HG02571 (cell line): ENCODE measurements at regions not wholly inside any gene's neighbourhood (a gene's known extent, or its start where the extent isn't known, plus 50 kb on each side); places are given as distances from the start of the nearest gene placed in this dataset.
A peak's percentile ranks its signal among the peaks of the same experiment; 100 is the strongest.

Experiments
- ATAC-seq: cut with Tn5 transposase; IDR thresholded peaks from one replicate; pipeline ENCODE4 v1.9.1; 2021; ENCODE audit warnings: mild to moderate bottlenecking, moderate library complexity; ENCODE audit not compliant: unreplicated experiment

- ATAC-seq, result no peak
These were observed 392.2 kb upstream of the MARCKS start for GRCh38 chr6:113464960-113465359.

DNA sequence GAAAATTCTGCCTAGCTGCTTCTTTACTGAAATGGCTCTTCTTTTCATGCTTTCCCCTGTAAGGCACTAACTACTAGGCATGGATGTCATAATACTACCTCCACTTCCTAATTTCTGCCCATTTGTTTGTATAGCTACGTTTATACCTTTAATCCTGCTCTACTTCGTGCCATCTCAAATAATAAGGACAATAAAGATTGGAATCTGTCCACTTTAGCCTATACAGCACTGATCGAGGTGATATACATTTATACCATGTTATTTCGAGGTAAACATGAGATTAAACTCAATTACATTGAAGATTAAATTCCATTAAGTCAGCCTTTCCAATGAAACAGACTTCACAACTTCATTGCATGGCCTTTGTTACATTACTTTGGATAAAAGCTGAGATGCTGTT lies 390.6 kb upstream of the MARCKS start:
- ATAC-seq, result no peak

- ATAC-seq, result no peak
These were observed 381.8 kb upstream of the MARCKS start for GRCh38 chr6:113475392-113475791.

- no peak for ATAC-seq
These were observed 380.0 kb upstream of the MARCKS start for GRCh38 chr6:113476937-113477839.

GRCh38 chr6:113480616-113481015 lies 376.5 kb upstream of the MARCKS start:
- ATAC-seq, result no peak

GRCh38 chr6:113481458-113481857 lies 375.7 kb upstream of the MARCKS start:
- ATAC-seq, result no peak

DNA sequence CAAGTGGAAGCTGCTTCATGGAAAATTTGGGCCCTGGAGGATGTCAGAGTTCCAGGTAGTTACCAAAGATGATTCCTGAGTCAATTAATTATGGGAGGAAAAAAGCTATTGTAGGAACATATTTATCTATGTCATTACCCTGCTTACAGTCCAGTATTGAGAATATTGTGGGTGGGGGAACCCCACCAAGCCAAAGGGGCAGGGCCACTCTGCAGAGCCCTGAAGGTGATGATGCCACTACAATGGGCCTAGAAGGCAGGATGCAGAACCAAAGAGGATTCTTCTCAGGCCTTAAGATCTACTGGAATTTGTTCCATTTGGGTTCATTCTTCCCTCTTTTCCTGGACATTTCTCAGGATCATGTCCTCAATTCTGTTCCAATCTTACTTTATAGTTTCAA lies 375.2 kb upstream of the MARCKS start:
- ATAC-seq, result peak; percentile 63

- ATAC-seq, result no peak
These were observed 374.4 kb upstream of the MARCKS start for GRCh38 chr6:113482771-113483170.

DNA sequence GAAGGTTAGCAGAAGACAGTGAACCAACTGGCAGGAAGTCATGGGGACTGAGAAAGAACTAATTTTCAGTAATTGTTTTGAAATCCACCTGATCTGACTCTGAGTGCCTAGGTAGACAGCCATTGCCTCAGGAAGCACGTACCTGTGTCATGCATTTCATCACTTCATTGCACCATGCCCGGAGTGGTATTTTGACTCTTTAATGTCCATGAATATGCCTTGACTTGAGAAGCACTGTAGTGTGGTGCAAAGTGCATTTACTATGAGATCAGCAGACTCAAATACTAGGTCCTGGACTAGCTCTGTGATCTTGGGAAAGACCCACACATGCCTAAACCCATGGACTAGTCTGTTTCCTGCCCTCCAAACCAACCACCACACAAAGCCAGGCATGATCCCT lies 370.9 kb upstream of the MARCKS start:
- ATAC-seq, result no peak

DNA sequence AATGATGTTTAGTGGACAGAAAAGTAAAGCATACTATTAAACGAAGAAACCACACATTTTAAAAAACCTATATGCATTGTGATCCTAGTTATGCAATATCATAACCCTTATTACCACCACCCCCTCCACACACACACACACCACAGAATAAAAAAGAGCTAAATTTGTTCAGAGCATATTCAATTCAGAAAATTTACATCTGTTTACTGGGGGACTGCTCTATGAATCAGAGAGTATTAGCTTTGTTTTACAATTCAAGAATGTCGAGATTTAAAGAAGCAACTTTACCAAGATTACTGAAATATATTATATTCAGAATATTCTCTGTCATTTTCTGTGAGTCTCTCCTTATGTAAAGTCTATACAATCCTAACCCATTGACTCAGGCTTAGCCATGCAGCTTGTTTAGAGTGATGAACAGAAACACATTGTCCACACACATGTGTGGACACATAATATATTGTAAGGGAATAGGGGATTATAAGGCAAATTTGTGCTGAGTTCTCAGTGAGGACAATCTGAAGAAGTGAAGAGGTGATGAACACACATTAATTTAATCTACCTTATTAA lies 369.6 kb upstream of the MARCKS start:
- no peak for ATAC-seq

GRCh38 chr6:113488061-113488460 lies 369.1 kb upstream of the MARCKS start:
- no peak for ATAC-seq

DNA sequence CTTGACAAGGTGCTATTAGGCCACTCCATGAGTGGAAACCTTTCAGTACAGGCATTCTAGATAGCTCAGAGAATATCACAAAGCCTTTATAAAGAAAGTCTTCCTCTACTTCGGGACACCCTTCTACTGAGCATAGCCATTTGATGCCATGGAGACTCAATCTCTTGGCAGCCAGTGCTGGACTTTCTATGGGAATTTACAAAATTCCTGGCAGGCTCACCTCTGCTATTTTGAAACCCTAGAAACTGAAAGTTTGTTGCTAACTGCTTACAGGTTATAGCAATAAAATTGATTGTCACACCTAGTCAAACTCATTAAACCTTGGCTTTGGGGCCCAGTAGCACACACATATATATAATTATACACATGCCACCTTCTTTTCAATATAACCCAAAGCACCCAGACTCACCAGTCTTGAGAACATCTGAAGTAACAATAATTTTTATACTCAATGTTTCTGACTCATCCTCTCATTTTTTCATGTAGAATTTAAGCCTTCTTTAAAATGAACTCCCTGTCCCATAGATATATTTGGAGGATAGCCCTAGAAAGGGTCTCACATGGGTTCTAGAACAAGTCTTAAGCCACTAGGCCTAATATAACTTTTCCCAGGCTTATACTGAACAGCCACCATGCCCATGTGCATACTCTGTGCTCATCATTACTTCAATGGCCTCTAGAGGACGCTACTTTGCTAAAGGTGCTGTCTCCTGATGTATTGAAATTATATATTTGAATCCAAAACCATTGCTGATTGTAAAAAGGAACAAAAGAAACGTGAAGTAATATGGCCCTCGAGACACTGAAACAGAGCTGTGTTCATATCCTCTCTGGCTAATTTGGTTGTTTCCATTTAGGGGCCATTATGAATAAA lies 368.1 kb upstream of the MARCKS start:
- no peak for ATAC-seq

DNA sequence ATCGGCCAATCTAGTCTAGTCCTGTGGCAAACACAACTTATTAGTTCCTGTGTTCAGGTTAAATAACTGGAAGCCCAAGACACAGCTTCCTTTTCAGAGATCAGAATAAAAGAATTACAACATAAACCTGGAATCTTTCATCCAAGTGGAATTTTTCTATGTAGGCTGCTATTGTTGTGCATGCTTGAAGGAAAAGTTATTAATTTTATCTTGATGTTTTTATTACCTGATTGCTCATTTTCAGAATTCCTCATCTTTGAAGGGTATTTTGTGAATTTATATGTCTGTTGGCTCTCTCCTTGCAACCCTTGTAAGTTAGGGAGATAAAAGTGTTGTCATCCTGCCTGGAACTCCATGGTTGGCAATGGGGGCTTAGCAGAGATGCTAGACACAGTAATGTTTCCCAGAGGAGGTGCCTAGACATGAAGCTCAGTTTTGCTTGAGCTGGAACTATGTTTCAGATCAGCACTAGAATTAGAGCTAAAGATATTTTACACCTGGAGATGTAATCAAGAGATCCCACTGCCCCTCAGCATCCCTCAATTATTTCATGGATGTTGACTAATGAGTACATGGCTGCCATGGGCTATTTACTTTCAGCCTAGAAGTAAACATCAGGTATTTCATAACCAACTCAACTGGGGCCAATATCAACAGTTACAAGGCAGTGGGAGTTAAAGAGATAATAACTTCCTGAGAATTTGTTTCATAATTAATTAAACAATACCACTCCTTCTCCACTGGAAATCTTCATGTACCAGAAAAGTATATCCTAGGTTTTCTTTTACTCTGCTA lies 367.0 kb upstream of the MARCKS start:
- no peak for ATAC-seq

DNA sequence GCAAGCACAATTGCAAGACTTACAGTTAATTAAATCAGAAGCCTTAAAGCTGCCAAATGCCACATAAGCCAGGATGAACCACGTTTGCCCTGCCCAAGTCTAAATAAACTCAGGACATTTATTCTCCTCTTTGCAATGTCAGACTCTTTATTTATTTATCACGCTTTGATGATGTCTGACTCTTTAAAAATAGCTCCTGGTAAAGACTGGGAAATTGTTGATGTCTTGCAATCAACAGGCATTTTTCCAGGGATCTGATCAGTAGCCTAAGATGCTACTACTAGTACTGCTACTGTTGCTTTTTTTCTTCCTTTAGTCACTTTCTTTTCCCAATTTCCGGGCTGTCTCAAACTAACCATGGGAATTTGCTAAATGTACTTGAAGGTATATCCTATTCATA lies 365.8 kb upstream of the MARCKS start:
- no peak for ATAC-seq

GRCh38 chr6:113493991-113494390 lies 363.2 kb upstream of the MARCKS start:
- no peak for ATAC-seq

DNA sequence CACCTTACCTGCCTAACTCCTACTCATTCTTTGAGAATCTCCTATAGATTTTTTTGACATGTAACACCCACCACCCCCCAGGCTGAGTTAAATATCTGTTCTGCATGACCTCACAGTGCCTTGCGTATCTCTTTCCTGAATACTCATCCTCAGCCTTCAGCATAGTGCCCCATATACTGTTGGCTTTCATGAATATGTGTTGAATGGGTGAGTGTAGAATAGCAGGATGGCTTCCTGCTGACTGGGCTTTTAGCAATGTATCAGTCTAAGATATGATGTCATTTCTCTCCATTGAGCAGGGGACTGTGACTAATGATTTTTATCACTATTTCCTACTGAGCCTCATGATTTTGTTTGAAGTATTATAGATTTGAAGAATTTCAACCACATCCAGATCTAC lies 361.6 kb upstream of the MARCKS start:
- no peak for ATAC-seq

DNA sequence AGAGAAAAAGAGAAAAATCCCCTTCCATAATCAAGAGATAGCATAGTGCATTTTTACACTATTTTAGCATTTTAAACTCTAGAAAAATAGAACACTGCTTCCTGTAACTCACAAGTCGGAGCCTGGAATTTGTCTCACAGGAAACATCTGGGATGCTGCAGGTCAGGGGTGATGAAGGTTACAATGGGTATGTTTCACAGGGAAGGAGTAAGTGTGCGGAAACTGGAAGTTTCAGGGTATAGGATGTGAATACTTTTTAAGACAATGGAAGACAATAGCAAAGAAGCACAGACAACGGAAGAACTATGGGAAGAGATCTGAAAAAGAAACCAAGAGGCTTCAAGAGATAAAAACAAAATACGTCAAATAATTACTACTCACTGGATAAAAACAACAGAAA lies 361.0 kb upstream of the MARCKS start:
- no peak for ATAC-seq

DNA sequence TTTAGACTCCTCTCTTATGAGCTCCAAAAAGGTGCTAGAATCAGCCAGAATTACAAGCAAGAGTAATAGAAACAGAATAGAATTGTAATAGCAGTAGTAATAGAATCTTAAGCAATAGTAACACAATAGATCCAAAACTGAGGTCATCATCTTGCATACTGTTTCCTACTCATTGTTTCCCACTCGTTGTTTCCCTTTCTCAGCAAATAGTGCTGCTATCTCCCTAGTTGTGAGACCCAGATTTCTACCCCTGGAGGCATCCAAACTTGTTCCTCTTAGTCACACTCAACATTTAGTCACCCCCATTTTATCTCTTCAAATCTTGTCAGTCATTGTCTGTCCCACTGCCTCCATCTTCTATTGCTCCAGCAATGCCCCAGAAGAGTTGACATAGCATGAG lies 356.9 kb upstream of the MARCKS start:
- no peak for ATAC-seq

DNA sequence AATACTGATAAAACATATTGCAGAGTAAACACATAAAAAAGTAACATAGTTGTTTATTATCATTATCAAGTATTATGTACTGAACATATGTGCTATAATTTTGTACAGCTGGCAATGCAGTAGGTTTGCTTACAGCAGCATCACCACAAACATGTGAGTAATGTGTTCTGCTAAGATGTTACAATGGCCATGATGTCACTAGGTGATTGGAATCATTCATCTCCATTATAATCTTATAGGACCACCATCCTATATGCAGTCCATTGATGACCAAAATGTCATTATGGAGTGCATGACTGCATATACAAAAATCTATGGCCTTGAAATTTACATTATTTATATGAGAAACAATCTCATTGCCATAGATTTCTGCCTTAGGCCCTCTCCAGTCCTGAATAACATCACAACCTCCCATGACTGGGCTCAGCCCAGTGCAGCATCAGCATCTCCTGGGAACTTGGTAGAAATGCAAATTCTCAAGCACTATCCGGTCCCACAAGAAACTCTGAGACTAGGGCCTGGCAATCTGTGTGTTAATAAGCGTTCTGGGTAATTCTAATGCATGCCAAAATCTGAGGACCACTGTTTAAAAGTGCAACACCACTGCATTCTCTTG lies 352.0 kb upstream of the MARCKS start:
- no peak for ATAC-seq

DNA sequence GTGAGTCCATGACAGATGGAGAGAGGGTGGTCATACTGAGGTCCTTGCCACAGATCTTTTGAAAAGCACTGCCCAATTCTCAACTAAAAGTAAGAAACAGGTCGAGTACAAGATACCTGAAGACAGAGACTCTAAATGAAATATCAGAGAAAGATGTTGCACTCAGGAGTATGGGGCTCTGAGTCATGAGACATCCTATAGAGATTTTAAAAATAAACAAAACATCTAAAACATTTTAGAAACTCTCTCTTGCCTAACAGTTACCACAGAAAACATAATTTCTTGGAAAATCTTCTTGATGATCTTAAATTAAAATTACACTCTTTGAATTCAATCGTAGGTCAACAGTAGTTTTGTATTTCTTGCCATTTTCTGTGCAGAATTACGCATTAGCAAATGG lies 348.9 kb upstream of the MARCKS start:
- ATAC-seq, result no peak
